Limb (tissue), 2 donors: ENCODE measurements at regions not wholly inside any gene's neighbourhood (a gene's known extent, or its start where the extent isn't known, plus 50 kb on each side); places are given as distances from the start of the nearest gene placed in this dataset.
"Not testable (repeated sequence)": the region's sequence is repeated elsewhere in the genome, so short reads cannot be mapped to it uniquely, and the experiment has no call there.

Experiments used
- DNase-seq, 2 donors: peaks; one replicate each; pipeline ENCODE4 v3.0.0-alpha.2; 2016; ENCODE audit errors: extremely low spot score in 2 of 2

- no peak for DNase-seq
Observed at GRCh38 chr11:25613865-25614264, 718.1 kb upstream of the ANO3 start.

GRCh38 chr11:25615069-25615468 is 716.9 kb upstream of the ANO3 start:
- DNase-seq: no peak

GRCh38 chr11:25615841-25616240 is 716.1 kb upstream of the ANO3 start:
- DNase-seq: no peak

GRCh38 chr11:25625094-25625493 is 706.8 kb upstream of the ANO3 start:
- DNase-seq: no peak

GRCh38 chr11:25628030-25628429 is 703.9 kb upstream of the ANO3 start:
- DNase-seq: no peak

- DNase-seq: no peak
Observed at GRCh38 chr11:25633230-25633629, 698.7 kb upstream of the ANO3 start.

- not testable (repeated sequence) for DNase-seq
Observed at GRCh38 chr11:25649220-25649619, 682.7 kb upstream of the ANO3 start.

GRCh38 chr11:25650319-25650718 is 681.6 kb upstream of the ANO3 start:
- no peak for DNase-seq

- no peak for DNase-seq
Observed at GRCh38 chr11:25655636-25656035, 676.3 kb upstream of the ANO3 start.

- no peak for DNase-seq
Observed at GRCh38 chr11:25658916-25659315, 673.0 kb upstream of the ANO3 start.

GRCh38 chr11:25659706-25660105 is 672.2 kb upstream of the ANO3 start:
- DNase-seq: no peak

- DNase-seq: no peak
Observed at GRCh38 chr11:25667871-25668270, 664.1 kb upstream of the ANO3 start.

GRCh38 chr11:25691959-25692358 is 640.0 kb upstream of the ANO3 start:
- no peak for DNase-seq

- no peak for DNase-seq
Observed at GRCh38 chr11:25702417-25702816, 629.5 kb upstream of the ANO3 start.

- DNase-seq: no peak
Observed at GRCh38 chr11:25710975-25711374, 621.0 kb upstream of the ANO3 start.

- no peak for DNase-seq
Observed at GRCh38 chr11:25727944-25728343, 604.0 kb upstream of the ANO3 start.

GRCh38 chr11:25730230-25730629 is 601.7 kb upstream of the ANO3 start:
- no peak for DNase-seq

GRCh38 chr11:25733777-25734176 is 598.2 kb upstream of the ANO3 start:
- peak in 1 of 2 donors; percentile 7 for DNase-seq

- DNase-seq: peak in 1 of 2 donors; percentile 53
Observed at GRCh38 chr11:25734591-25735211, 597.2 kb upstream of the ANO3 start.

- DNase-seq: no peak
Observed at GRCh38 chr11:25737071-25737675, 594.8 kb upstream of the ANO3 start.

GRCh38 chr11:25741886-25742285 is 590.0 kb upstream of the ANO3 start:
- DNase-seq: no peak

- no peak for DNase-seq
Observed at GRCh38 chr11:25742800-25743199, 589.1 kb upstream of the ANO3 start.

- DNase-seq: no peak
Observed at GRCh38 chr11:25755381-25755780, 576.5 kb upstream of the ANO3 start.
